C4-2B (cell line): ENCODE measurements at regions not wholly inside any gene's neighbourhood (a gene's known extent, or its start where the extent isn't known, plus 50 kb on each side); places are given as distances from the start of the nearest gene placed in this dataset.
A peak's percentile ranks its signal among the peaks of the same experiment; 100 is the strongest.

Source experiments
- H3K27ac ChIP-seq: fragments of 450-650 bp; 2 replicates; pipeline ENCODE4 v1.5.1; 2017
- ZFX ChIP-seq: fragments of 450-650 bp; IDR thresholded peaks from 2 replicates; pipeline ENCODE4 v1.6.1; 2017
- TF ChIP-seq, protein P1 (sequence below): fragments of 450-650 bp; conservative IDR thresholded peaks from 2 replicates; pipeline ENCODE4 v1.5.1; 2017; ENCODE audit warnings: mild to moderate bottlenecking

DNA sequence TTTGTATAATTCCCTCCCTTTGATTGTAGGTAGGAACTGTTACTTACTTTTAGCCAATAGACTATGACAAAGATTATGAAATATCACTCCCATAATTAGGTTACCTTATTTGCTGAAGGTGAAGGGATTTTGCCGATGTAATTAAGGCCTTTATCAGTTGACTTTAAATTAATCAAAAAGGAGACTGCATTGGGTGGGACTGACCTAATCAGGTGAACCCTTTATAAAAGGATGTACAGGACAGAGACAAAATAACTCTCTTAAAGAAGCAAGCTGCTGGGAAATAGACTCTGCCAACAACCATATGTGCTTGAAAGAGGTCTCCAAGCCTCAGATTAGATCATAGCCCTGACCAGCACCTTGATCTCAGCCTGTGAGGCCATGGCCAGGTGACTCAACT lies 167.6 kb downstream of the SOX3 start:
- TF ChIP-seq, protein P1, sequence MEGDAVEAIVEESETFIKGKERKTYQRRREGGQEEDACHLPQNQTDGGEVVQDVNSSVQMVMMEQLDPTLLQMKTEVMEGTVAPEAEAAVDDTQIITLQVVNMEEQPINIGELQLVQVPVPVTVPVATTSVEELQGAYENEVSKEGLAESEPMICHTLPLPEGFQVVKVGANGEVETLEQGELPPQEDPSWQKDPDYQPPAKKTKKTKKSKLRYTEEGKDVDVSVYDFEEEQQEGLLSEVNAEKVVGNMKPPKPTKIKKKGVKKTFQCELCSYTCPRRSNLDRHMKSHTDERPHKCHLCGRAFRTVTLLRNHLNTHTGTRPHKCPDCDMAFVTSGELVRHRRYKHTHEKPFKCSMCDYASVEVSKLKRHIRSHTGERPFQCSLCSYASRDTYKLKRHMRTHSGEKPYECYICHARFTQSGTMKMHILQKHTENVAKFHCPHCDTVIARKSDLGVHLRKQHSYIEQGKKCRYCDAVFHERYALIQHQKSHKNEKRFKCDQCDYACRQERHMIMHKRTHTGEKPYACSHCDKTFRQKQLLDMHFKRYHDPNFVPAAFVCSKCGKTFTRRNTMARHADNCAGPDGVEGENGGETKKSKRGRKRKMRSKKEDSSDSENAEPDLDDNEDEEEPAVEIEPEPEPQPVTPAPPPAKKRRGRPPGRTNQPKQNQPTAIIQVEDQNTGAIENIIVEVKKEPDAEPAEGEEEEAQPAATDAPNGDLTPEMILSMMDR: no peak
- TF ChIP-seq ZFX: no peak
- H3K27ac ChIP-seq: no peak overlapping the region

- no peak overlapping the region for H3K27ac ChIP-seq
- TF ChIP-seq, protein P1: no peak
- no peak for TF ChIP-seq ZFX
These were observed 186.6 kb downstream of the SOX3 start for GRCh38 chrX:140318296-140318695.

DNA sequence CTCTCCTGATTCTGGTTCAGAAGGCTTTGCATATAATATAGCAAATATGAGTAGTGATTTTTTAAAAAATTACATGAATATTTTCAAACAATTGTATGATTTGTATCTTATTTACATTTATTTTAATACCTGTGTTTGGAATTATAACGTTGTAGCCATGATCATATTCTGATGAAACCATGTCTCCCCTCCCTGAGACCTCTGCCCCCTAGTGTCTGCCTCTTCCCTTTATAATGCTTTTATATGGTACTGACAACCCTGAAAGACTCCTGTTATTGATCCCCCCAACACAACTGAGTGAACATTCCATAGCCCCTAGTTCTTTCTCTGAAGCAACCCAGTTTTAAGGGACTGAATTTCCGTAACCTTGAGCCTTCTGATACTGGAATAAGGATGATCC lies 187.4 kb downstream of the SOX3 start:
- TF ChIP-seq, protein P1: 0 out of 2 replicates have a peak, but pooled peaks have one; percentile 11
- TF ChIP-seq ZFX: no peak
- H3K27ac ChIP-seq: no peak overlapping the region

GRCh38 chrX:140298960-140299825 lies 205.7 kb downstream of the SOX3 start:
- no peak overlapping the region for H3K27ac ChIP-seq
- TF ChIP-seq, protein P1: no peak
- no peak for TF ChIP-seq ZFX

GRCh38 chrX:140297273-140297672 lies 207.6 kb downstream of the SOX3 start:
- TF ChIP-seq, protein P1: no peak
- TF ChIP-seq ZFX: no peak
- no peak overlapping the region for H3K27ac ChIP-seq

- TF ChIP-seq, protein P1: no peak
- no peak for TF ChIP-seq ZFX
- H3K27ac ChIP-seq: no peak overlapping the region
These were observed 211.9 kb downstream of the SOX3 start for GRCh38 chrX:140292961-140293360.

DNA sequence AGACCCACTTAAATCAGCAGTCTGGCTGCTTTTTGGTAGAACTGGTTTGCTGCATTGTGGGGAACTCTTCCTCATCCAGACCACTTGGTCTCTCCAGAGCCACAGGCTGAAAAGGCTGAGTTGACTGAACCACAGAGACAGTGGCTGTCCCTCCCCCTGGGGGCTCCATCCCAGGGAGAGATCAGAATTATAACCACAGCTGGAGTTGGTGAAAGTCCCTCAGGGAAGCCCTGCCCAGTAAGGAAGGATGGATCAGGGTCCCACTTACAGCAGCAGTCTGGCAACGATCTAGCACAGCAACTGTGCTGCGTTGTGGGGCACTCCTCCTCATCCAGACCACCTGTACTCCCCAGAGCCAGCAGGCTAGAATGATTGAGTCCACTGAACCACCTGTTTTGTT lies 212.7 kb downstream of the SOX3 start:
- TF ChIP-seq, protein P1: no peak
- no peak for TF ChIP-seq ZFX
- H3K27ac ChIP-seq: no peak overlapping the region
